Neural progenitor cell (in vitro differentiated cells): ENCODE measurements at regions not wholly inside any gene's neighbourhood (a gene's known extent, or its start where the extent isn't known, plus 50 kb on each side); places are given as distances from the start of the nearest gene placed in this dataset.

ENCODE experiments used
- EZH2 ChIP-seq: fragments of 200-600 bp; sonication (generic); IDR thresholded peaks from 2 replicates; pipeline ENCODE4 v1.6.1; 2017; ENCODE audit warnings: antibody characterized with exemption, mild to moderate bottlenecking, moderate library complexity
- TF ChIP-seq, protein P1 (sequence below): fragments of 200-600 bp; sonication (generic); IDR thresholded peaks from 2 replicates; pipeline ENCODE4 v1.5.1; 2017; ENCODE audit warnings: antibody characterized with exemption, mild to moderate bottlenecking

DNA sequence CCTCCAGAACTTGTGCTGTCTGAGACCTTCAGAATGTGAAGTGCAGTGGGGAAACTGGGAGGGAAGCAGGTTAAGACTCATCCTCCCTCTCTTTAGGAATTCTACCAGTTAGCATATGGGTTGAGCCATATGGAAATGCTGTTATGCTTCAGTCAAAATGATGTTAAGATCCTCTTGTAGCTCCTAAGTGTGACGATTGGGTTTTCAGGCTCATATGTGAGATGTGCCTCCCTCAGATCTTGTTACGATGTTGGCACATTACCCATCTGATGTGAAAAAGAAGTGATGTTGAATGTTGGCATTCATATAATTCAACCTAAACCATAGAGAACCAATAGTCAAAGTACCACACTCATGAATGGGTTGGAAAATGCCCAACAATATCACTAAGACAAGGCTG is 67.8 kb upstream of the IPO5 start:
- no peak for TF ChIP-seq EZH2
- TF ChIP-seq, protein P1, sequence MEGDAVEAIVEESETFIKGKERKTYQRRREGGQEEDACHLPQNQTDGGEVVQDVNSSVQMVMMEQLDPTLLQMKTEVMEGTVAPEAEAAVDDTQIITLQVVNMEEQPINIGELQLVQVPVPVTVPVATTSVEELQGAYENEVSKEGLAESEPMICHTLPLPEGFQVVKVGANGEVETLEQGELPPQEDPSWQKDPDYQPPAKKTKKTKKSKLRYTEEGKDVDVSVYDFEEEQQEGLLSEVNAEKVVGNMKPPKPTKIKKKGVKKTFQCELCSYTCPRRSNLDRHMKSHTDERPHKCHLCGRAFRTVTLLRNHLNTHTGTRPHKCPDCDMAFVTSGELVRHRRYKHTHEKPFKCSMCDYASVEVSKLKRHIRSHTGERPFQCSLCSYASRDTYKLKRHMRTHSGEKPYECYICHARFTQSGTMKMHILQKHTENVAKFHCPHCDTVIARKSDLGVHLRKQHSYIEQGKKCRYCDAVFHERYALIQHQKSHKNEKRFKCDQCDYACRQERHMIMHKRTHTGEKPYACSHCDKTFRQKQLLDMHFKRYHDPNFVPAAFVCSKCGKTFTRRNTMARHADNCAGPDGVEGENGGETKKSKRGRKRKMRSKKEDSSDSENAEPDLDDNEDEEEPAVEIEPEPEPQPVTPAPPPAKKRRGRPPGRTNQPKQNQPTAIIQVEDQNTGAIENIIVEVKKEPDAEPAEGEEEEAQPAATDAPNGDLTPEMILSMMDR, result no peak
